Astrocyte of the cerebellum (primary cell): ENCODE measurements at regions not wholly inside any gene's neighbourhood (a gene's known extent, or its start where the extent isn't known, plus 50 kb on each side); places are given as distances from the start of the nearest gene placed in this dataset.

Experiments
- DNase-seq: peaks from one replicate; pipeline ENCODE4 v3.0.0-alpha.2; 2011; ENCODE audit warnings: low read depth
- H3K4me3 ChIP-seq: 2 replicates; pipeline ENCODE4 v1.5.1; 2011; ENCODE audit warnings: mild to moderate bottlenecking, low read depth, low read length, moderate library complexity
- in situ Hi-C: cut with HindIII; loops from 2 replicates; pipeline ENCODE4 v1.10.0; 2017; ENCODE audit warnings: low sequenced_read_pairs
- TF ChIP-seq, protein P1 (sequence below): IDR thresholded peaks from 2 replicates; pipeline ENCODE4 v1.5.1; 2012; ENCODE audit warnings: low read length, low read depth, moderate library complexity, mild to moderate bottlenecking; ENCODE audit errors: missing control alignments

DNA sequence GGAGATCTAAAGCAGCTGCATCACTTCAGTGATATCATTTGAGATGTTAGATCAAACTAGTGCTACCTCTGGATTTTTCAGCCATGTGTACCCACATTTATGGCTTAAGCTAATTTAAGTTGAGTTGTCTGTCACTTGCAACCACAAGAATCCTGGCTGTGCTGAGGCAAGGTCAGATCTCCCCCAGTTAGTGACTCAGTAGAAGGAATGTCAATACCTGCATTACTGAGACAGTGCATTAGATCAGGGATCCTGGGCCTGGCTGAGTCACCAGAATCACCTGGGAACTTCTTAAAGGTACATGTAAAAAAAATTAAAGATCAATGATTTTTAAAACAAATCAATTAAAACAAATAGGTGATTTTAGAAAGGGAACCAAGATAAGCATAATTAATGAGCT lies 84.6 kb upstream of the GRIN2B start:
- in situ Hi-C loops: no loop called here
- TF ChIP-seq, protein P1, sequence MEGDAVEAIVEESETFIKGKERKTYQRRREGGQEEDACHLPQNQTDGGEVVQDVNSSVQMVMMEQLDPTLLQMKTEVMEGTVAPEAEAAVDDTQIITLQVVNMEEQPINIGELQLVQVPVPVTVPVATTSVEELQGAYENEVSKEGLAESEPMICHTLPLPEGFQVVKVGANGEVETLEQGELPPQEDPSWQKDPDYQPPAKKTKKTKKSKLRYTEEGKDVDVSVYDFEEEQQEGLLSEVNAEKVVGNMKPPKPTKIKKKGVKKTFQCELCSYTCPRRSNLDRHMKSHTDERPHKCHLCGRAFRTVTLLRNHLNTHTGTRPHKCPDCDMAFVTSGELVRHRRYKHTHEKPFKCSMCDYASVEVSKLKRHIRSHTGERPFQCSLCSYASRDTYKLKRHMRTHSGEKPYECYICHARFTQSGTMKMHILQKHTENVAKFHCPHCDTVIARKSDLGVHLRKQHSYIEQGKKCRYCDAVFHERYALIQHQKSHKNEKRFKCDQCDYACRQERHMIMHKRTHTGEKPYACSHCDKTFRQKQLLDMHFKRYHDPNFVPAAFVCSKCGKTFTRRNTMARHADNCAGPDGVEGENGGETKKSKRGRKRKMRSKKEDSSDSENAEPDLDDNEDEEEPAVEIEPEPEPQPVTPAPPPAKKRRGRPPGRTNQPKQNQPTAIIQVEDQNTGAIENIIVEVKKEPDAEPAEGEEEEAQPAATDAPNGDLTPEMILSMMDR: no peak
- DNase-seq: no peak
- H3K4me3 ChIP-seq: no peak overlapping the region

DNA sequence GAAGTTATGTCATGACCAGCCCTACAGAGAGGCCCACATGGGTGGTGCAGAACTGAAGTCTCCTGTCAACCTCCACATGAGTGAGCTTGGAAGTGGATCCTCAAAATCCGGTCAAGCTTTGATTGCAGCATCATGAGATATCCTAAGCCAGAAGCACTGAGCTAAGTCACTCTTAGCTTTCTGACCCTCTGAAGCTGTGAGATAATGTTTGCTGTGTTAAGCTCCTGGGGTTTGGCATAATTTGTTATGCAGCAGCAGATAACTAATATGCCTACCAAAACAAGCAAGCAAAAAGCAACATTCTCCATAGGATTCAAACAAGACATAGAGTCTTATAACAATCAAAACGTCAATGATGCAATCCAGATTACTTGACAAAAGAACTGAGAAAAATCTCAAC lies 87.6 kb upstream of the GRIN2B start:
- DNase-seq: no peak
- H3K4me3 ChIP-seq: no peak overlapping the region
- in situ Hi-C loops: no loop called here
- TF ChIP-seq, protein P1: no peak

DNA sequence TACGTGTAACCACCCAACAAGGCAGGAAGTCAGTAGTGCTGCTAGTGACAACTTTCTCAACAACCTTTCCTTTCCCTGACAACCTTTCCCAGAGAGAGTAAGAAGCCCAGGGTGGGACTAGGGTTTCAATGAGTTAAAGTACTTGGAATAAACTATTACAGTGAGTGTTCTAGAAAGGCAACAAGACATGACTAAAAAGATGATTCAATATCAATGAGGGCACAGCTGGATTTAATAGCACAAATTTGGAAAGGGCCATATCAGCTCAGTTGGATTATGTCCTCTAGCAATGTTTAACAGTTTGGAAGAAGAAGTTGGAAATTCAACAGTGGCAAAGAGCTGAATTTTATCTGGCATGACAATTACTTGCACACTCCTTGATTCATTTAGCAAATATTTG lies 90.4 kb upstream of the GRIN2B start:
- H3K4me3 ChIP-seq: no peak overlapping the region
- no peak for DNase-seq
- in situ Hi-C loops: no loop called here
- TF ChIP-seq, protein P1: no peak

DNA sequence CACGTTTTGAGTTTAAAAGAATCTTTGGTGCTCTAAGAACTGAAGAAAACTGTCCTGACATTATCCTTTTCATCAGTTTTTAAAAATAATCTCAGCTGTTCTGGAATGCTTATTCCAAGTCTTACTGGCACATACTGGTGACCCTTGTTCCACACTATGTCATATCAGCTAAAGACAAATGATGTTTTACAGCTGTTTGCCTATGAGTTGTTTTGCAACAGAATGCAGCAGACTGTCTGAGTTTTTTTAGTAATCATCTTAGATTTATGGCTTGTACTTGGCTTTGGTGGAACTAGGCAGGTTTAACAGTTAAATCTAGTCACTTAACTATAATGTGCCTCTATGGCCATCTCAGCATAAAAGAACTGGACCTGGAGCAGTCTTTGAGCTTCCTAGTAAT lies 91.6 kb upstream of the GRIN2B start:
- no peak overlapping the region for H3K4me3 ChIP-seq
- no peak for DNase-seq
- in situ Hi-C loops: no loop called here
- TF ChIP-seq, protein P1: no peak

DNA sequence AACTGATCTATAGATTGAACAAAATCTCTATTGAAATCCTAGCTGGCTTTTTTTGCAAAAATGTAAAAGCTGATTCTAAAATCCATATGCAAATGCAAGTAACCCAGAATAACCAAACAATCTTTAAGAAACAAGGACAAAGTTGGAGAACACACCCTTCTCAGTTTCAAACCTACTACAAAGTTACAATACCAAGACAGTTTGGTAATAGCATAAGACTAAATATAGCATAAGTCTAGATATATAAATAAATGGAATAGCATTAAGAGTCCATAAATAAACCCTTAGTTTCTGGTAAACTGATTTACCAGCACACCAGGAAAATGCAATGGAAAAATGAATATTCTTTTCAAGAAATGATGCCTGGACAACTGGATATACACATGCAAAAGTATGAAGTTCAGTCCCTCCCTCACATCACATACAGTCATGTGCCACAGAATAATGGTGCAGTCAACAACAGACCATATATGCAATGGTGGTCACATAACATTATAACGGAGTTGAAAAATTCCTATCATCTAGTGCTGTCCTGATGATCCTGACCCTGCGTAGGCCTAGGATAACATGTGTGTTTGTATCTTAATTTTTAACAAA lies 94.5 kb upstream of the GRIN2B start:
- TF ChIP-seq, protein P1: no peak
- in situ Hi-C loops: no loop called here
- no peak for DNase-seq
- no peak overlapping the region for H3K4me3 ChIP-seq

DNA sequence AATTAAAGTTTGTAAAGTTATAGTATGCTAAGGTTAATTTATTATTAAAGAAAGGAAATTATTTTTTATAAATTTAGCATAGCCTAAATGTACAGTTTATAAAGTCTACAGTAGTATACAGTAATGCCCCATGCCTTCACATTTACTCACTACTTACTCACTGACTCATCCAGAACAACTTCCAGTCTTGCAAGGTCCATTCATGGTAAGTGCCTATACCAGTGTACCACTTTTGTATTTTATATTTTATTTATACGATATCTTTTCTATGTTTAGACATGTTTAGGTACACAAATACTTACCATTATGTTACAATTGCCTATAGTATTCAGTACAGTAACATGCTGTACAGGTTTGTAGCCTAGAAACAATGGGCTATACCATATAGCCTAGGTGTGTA lies 95.1 kb upstream of the GRIN2B start:
- in situ Hi-C loops: no loop called here

More for the DNA sequence above, 95.1 kb upstream of the GRIN2B start:
- H3K4me3 ChIP-seq: no peak overlapping the region
- TF ChIP-seq, protein P1: no peak
- no peak for DNase-seq
